Mucosa of rectum (tissue), 2 donors: ENCODE measurements at regions not wholly inside any gene's neighbourhood (a gene's known extent, or its start where the extent isn't known, plus 50 kb on each side); places are given as distances from the start of the nearest gene placed in this dataset.

ENCODE experiments used
- H3K27ac ChIP-seq, 2 donors: one replicate each; pipeline ENCODE4 v1.7.0; 2013; ENCODE audit warnings: inconsistent platforms in 2 of 2, low read depth in 2 of 2, low read length in 2 of 2
- H3K27me3 ChIP-seq, 2 donors: one replicate each; pipeline ENCODE4 v1.7.0; 2013; ENCODE audit warnings: low read length in 2 of 2; ENCODE audit not compliant: control insufficient read depth in 2 of 2, insufficient read depth in 2 of 2
- H3K36me3 ChIP-seq, 2 donors: one replicate each; pipeline ENCODE4 v1.7.0; 2013; ENCODE audit warnings: low read length in 2 of 2; ENCODE audit not compliant: control insufficient read depth in 2 of 2, insufficient read depth in 2 of 2
- H3K4me1 ChIP-seq, 2 donors: one replicate each; pipeline ENCODE4 v1.7.0; 2013; ENCODE audit warnings: low read length in 2 of 2, mild to moderate bottlenecking in 1 of 2; ENCODE audit not compliant: control insufficient read depth in 2 of 2, insufficient read depth in 2 of 2
- H3K4me3 ChIP-seq, 2 donors: one replicate each; pipeline ENCODE4 v1.7.0; 2013; ENCODE audit warnings: low read length in 2 of 2
- H3K9ac ChIP-seq, 2 donors: one replicate each; pipeline ENCODE4 v1.7.0; 2013; ENCODE audit warnings: low read length in 2 of 2, low read depth in 1 of 2, mild to moderate bottlenecking in 1 of 2
- H3K9me3 ChIP-seq, 2 donors: one replicate each; pipeline ENCODE4 v1.7.0; 2013; ENCODE audit warnings: low read length in 2 of 2; ENCODE audit not compliant: control insufficient read depth in 2 of 2
- donor health status: healthy.
- donor health status: Normal muscosa, but diverticular disease.

DNA sequence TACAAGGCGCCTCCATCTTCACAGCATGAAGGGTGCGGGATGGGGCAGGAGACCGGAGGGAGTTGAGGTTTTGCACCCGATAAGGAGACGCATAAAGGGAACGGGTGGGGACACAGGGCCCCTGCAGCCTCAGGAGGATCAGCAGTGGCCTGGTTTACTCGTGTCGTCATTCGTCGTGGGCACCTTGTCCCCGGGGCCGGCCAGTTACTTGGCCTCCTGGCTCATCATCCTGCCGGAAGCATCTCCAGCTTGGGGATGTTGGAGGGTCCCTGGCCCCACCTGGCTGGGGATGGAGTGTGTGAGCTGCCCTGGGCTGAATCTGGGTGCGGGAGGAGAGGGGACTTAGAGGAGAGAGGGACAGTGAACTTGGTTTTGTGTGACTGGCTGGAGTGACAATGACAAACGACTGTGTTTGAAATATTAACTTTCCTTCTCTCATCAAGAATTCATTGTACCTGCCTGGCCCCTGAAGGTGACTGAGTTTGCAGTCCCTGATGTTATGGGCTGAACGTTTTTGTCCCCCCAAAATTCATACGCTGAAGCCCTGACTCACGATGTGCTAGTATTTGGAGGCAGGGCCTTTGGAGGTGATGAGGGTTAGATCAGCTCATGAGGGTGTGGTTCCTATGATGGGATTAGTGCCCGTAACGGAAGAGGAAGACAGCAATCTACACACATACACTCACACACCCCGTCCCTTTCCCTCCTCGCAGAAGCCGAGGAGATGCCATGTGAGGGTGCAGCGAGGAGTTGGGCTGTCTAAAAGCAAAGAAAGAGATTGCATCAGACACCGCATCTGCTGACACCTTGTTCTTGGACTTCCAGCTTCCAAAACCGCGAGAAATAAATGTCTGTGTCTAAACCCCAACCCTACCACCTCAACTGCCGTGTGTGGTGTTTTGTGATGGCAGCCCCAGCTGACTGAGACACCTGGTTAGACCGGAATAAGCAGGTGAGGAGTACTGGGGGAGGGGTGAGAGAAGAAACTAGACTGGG is 65.0 kb upstream of the MAP3K4 start:
- Histone ChIP-seq H3K4me1 (peaks cover 4% of the 10 kb centered on the region in 2 donors), H3K27me3 (peaks cover 9 to 10% of the 10 kb centered on the region in 2 donors), H3K4me3 (no peak overlapping the region), H3K9me3 (no peaks in the 10 kb centered on the region), H3K9ac (no peak overlapping the region), H3K27ac (no peak overlapping the region), H3K36me3 (no peaks in the 10 kb centered on the region)

- H3K27ac ChIP-seq, result no peak overlapping the region
- no peaks in the 10 kb centered on the region for H3K9me3 ChIP-seq
- no peak overlapping the region for H3K9ac ChIP-seq
- no peak overlapping the region for H3K4me3 ChIP-seq
- H3K36me3 ChIP-seq, result no peaks in the 10 kb centered on the region
- H3K4me1 ChIP-seq, result peaks cover 4% of the 10 kb centered on the region in 2 donors
- peaks cover 10 to 11% of the 10 kb centered on the region in 2 donors for H3K27me3 ChIP-seq
Measured at GRCh38 chr6:160927416-160927815, 64.2 kb upstream of the MAP3K4 start.

- Histone ChIP-seq H3K27me3 (peaks cover 10 to 19% of the 10 kb centered on the region in 2 donors), H3K27ac (no peak overlapping the region), H3K9ac (no peak overlapping the region), H3K4me1 (peaks cover 4% of the 10 kb centered on the region in 2 donors), H3K4me3 (no peak overlapping the region), H3K36me3 (no peaks in the 10 kb centered on the region), H3K9me3 (no peaks in the 10 kb centered on the region)
Measured at GRCh38 chr6:160929361-160929760, 62.2 kb upstream of the MAP3K4 start.

- no peaks in the 10 kb centered on the region for H3K36me3 ChIP-seq
- peaks cover 4% of the 10 kb centered on the region in 2 donors for H3K4me1 ChIP-seq
- H3K27me3 ChIP-seq, result peaks cover 10 to 19% of the 10 kb centered on the region in 2 donors
- no peak overlapping the region for H3K27ac ChIP-seq
- H3K9me3 ChIP-seq, result no peaks in the 10 kb centered on the region
- no peak overlapping the region for H3K9ac ChIP-seq
- no peak overlapping the region for H3K4me3 ChIP-seq
Measured at GRCh38 chr6:160929831-160930230, 61.7 kb upstream of the MAP3K4 start.

DNA sequence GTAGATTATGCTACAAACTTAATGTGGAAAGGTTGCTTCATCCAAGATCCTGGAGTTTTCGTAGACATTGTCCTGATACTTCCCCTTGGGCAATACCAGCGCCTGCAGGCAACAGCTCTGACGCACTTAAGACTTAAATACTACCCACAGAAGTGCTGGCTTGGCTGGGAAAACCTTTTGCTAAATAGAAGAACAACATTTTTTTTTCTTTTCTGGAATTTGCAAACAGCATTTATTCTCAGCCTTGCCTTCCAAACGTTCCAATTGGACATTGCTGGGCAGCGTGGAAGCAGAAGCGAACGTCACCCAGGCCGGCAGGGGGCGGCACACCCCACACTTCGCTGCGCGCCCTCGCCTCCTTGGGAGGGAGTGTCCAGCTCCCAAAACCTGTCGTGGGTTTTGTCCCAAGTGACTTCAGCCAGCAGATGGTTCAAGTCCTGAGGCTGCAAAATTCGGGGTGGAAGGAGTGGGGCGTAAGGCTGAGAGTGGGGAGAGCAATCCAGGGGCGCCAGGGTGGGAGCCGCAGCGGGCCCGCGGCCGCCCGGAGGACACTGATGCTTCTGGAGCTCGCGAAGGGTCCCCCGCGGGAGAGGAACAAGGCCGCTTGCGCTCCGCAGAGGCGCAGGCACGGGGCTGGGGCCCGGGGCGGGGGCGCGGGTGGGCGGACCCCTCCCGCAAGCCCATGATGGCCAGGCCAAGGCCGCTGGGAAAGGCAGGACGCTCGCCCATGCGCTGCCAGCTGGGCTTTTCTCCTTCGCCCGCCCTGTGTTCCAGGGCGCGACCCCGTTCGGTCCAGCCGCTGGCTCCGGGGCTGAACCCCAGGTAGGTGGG is 60.8 kb upstream of the MAP3K4 start:
- Histone ChIP-seq H3K4me1 (peaks cover 4% of the 10 kb centered on the region in 2 donors), H3K27ac (no peak overlapping the region), H3K9me3 (no peaks in the 10 kb centered on the region), H3K27me3 (peaks cover 10 to 19% of the 10 kb centered on the region in 2 donors), H3K4me3 (peak overlapping the region; percentile 54 to 63), H3K9ac (no peak overlapping the region), H3K36me3 (no peaks in the 10 kb centered on the region)

- no peak overlapping the region for H3K9ac ChIP-seq
- no peaks in the 10 kb centered on the region for H3K9me3 ChIP-seq
- no peak overlapping the region for H3K4me3 ChIP-seq
- H3K27ac ChIP-seq, result no peak overlapping the region
- peaks cover 4% of the 10 kb centered on the region in 2 donors for H3K4me1 ChIP-seq
- H3K36me3 ChIP-seq, result no peaks in the 10 kb centered on the region
- peaks cover 10 to 19% of the 10 kb centered on the region in 2 donors for H3K27me3 ChIP-seq
Measured at GRCh38 chr6:160931378-160932310, 59.9 kb upstream of the MAP3K4 start.

DNA sequence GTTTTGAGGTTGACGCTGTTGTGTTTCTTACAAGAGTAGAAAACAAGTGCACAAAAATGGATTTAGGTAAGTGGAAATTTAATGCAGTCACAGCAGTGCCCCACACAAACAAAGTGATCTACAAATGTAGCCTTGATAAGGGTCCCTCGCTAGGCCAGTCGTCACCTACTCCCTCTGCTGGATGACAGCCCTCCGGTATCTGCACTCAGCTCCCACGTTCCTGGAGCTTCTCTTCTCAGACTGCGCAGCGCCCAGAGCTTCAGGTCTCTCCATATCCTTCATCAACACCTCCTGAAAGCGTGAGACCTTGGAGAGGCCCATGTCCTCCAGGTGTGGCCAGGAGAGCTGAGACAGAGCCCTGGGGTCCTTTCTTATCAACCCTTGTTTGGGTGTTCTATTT is 58.3 kb upstream of the MAP3K4 start:
- H3K9me3 ChIP-seq, result no peaks in the 10 kb centered on the region
- no peak overlapping the region for H3K27ac ChIP-seq
- no peak overlapping the region for H3K4me3 ChIP-seq
- peaks cover 10 to 19% of the 10 kb centered on the region in 2 donors for H3K27me3 ChIP-seq
- H3K9ac ChIP-seq, result no peak overlapping the region
- no peaks in the 10 kb centered on the region for H3K36me3 ChIP-seq
- peaks cover 4% of the 10 kb centered on the region in 2 donors for H3K4me1 ChIP-seq

DNA sequence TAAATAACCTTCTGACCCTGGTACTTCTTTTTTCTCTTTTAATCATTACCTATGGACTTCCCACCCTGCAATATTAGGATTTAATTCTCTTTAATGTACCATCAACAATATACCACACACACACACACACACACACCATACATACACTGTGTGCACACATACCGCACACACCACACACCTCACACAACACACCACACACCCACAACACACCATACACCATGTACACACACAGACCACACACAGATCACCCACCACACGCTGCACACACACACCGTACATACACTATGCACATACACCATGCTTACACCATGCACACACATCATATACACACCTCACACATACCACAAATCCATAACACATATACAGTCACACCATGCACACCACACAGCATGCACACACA is 57.4 kb upstream of the MAP3K4 start:
- peaks cover 10 to 19% of the 10 kb centered on the region in 2 donors for H3K27me3 ChIP-seq
- no peak overlapping the region for H3K4me3 ChIP-seq
- H3K4me1 ChIP-seq, result peaks cover 4% of the 10 kb centered on the region in 2 donors
- H3K27ac ChIP-seq, result no peak overlapping the region
- H3K9ac ChIP-seq, result no peak overlapping the region
- no peaks in the 10 kb centered on the region for H3K9me3 ChIP-seq
- H3K36me3 ChIP-seq, result no peaks in the 10 kb centered on the region

GRCh38 chr6:160940197-160940596 is 51.4 kb upstream of the MAP3K4 start:
- H3K9ac ChIP-seq, result no peak overlapping the region
- no peaks in the 10 kb centered on the region for H3K36me3 ChIP-seq
- peaks cover 2 to 4% of the 10 kb centered on the region in 2 donors for H3K27me3 ChIP-seq
- H3K4me1 ChIP-seq, result no peaks in the 10 kb centered on the region
- no peaks in the 10 kb centered on the region for H3K9me3 ChIP-seq
- no peak overlapping the region for H3K4me3 ChIP-seq
- H3K27ac ChIP-seq, result no peak overlapping the region
